Heart right ventricle (tissue), 16 donors: ENCODE measurements at regions not wholly inside any gene's neighbourhood (a gene's known extent, or its start where the extent isn't known, plus 50 kb on each side); places are given as distances from the start of the nearest gene placed in this dataset.

Source experiments
- ATAC-seq, 8 donors: fragments of 200-7000 bp; cut with Tn5 transposase; one replicate each; pipeline ENCODE4 v1.9.1; 2020; ENCODE audit warnings: mild to moderate bottlenecking in 8 of 8, moderate library complexity in 8 of 8, moderate number of reproducible peaks in 1 of 8
- DNase-seq, 2 donors: peaks; one replicate each; pipeline ENCODE4 v3.0.0-alpha.2; 2020
- H3K27ac ChIP-seq, 10 donors: fragments of 200-600 bp; sonication (generic) in 2 of 10; one replicate each; pipeline versions ENCODE4 v1.5.0 to v1.8.0; 2020 to 2022; ENCODE audit warnings: mild to moderate bottlenecking in 3 of 10
- H3K27me3 ChIP-seq, 7 donors: fragments of 200-600 bp; one replicate each; pipeline ENCODE4 v1.8.0; 2021 to 2022; ENCODE audit warnings: mild to moderate bottlenecking in 2 of 7
- H3K36me3 ChIP-seq, 9 donors: fragments of 200-600 bp; sonication (generic) in 1 of 9; one replicate each; pipeline versions ENCODE4 v1.5.0 to v1.8.0; 2020 to 2022; ENCODE audit warnings: mild to moderate bottlenecking in 2 of 9
- H3K4me1 ChIP-seq, 9 donors: fragments of 200-600 bp; sonication (generic) in 1 of 9; one replicate each; pipeline versions ENCODE4 v1.5.0 to v1.8.0; 2020 to 2022; ENCODE audit warnings: mild to moderate bottlenecking in 4 of 9
- H3K4me3 ChIP-seq, 10 donors: fragments of 200-600 bp; sonication (generic) in 2 of 10; one replicate each; pipeline versions ENCODE4 v1.5.0 to v1.8.0; 2020 to 2022; ENCODE audit warnings: mild to moderate bottlenecking in 7 of 10, moderate library complexity in 2 of 10
- H3K9me3 ChIP-seq, 11 donors: fragments of 200-600 bp in 10 of 11; sonication (generic) in 2 of 11; one replicate each; pipeline versions ENCODE4 v1.5.0 to v1.8.0; 2013 to 2022; ENCODE audit warnings: mild to moderate bottlenecking in 2 of 11, control low read depth in 1 of 11, moderate library complexity in 1 of 11
- WGBS, 2 donors: extraction: QIAGEN DNeasy Blood & Tissue Kit; methylation state at CpG; one replicate each; pipeline ENCODE4 v1.1.7; 2013; ENCODE audit warnings: inconsistent platforms in 1 of 2; 5-methylcytosine and 5-hydroxymethylcytosine counted together
- intact Hi-C, 10 donors: fragments of 100-400 bp; cut with DNase I; formaldehyde crosslinking; loops; one replicate each; pipeline versions ENCODE4 v1.11.1 to v1.14.2; 2022
- TF ChIP-seq, protein P1 (sequence below), 9 donors: fragments of 200-600 bp; sonication (generic) in 2 of 9; IDR thresholded peaks; one replicate each; pipeline versions ENCODE4 v1.5.0 to v1.8.0; 2021 to 2022; ENCODE audit warnings: antibody characterized with exemption in 9 of 9, mild to moderate bottlenecking in 5 of 9, moderate library complexity in 1 of 9
- donor health status: Arrhythmogenic right ventricular cardiomyopathy.
- donor health status: ischemic (EF 13 %, LVEDD 7.1; RV severe dilation, severe dysfunction).
- donor health status: healthy with polysubstance abuse.
- donor health status: DM: no; HTN: yes; CAD: no.
- donor health status: DM: no; HTN: no; CAD: no.
- donor health status: ischemic (EF 25% LVEDD 6.9; RV normal size, moderate dysfunction).
- donor health status: ischemic (EF 25% LVEDD 5.7; RV mildly dilated, moderate dysfunction).
- donor health status: healthy.
- donor health status: DM: yes; HTN: yes; CAD: no.
- donor health status: Ischemic cardiomyopathy.
- donor health status: ischemic (EF 35%, LVEDD 5.7; RV mildly dilated, moderate dysfunction).
- donor health status: nonischemic (EF 11% LVEDD 7.7; RV severe dilation, severe dysfunction).
- donor health status: DM: yes; HTN: yes; CAD: no.
- donor health status: PGD.
- donor health status: ischemic (EF 29% LVEDD 5.4; RV normal size, mild dysfunction).
- donor health status: nonischemic (EF 23%, LVEDD 6.1; RV moderate dilation, normal function).

DNA sequence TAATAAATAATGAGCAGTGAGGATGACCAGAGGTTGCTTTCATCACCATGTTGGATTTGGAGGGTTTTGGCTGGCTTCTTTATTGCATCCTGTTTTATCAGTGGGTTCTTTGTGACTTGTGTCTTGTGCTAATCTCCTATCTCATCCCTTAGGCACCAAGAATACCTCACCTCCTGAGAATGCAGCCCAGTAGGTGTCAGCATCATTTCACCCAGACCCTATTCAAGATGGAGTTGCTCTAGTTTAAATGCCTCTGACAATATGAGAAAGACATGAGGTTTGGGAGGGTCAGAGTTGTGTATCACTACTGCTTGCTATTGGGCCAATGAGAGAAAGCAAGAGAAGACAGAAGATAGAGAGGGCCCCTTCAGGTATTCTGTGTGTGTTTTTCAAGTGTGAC is 592.2 kb downstream of the ETNK1 start:
- no peaks in the 10 kb centered on the region for H3K36me3 ChIP-seq

DNA sequence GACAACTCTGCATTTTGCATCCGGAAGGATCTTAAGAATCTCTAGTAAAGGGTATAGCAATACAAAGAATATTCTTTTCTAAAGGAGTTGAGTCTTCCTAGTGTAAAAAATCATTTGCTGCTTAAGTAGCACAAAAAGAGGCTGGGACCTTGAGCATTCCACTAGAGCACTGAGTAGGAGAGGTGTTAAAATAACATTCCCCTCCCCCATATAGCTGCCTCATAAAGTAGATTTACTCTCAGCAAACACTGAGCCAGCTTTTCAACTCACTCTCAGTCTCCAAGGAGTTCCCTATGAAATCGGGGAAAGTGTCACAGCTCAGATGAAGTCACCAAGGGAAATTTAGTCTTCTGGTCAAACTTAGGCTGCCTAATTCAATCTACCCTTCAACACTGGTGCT is 592.7 kb downstream of the ETNK1 start:
- no peak for DNase-seq
- TF ChIP-seq, protein P1, sequence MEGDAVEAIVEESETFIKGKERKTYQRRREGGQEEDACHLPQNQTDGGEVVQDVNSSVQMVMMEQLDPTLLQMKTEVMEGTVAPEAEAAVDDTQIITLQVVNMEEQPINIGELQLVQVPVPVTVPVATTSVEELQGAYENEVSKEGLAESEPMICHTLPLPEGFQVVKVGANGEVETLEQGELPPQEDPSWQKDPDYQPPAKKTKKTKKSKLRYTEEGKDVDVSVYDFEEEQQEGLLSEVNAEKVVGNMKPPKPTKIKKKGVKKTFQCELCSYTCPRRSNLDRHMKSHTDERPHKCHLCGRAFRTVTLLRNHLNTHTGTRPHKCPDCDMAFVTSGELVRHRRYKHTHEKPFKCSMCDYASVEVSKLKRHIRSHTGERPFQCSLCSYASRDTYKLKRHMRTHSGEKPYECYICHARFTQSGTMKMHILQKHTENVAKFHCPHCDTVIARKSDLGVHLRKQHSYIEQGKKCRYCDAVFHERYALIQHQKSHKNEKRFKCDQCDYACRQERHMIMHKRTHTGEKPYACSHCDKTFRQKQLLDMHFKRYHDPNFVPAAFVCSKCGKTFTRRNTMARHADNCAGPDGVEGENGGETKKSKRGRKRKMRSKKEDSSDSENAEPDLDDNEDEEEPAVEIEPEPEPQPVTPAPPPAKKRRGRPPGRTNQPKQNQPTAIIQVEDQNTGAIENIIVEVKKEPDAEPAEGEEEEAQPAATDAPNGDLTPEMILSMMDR (IDR thresholded peaks at IDR 0.05): no peak
- Histone ChIP-seq H3K27me3 (no peaks in the 10 kb centered on the region), H3K9me3 (peaks cover 0 to 34% (median 7%) of the 10 kb centered on the region in 11 donors), H3K4me1 (no peaks in the 10 kb centered on the region), H3K4me3 (no peak overlapping the region), H3K27ac (no peak overlapping the region), H3K36me3 (no peaks in the 10 kb centered on the region)
- intact Hi-C loops: no loop called here
- ATAC-seq: no peak
- 66 to 76% methylated on average over 2 of the region's 2 CpGs for WGBS, 2 donors

More for the DNA sequence above, 592.2 kb downstream of the ETNK1 start:
- Histone ChIP-seq H3K4me1 (no peaks in the 10 kb centered on the region), H3K9me3 (peaks cover 0 to 34% (median 7%) of the 10 kb centered on the region in 11 donors), H3K4me3 (no peak overlapping the region), H3K27me3 (no peaks in the 10 kb centered on the region), H3K27ac (no peak overlapping the region)
- no peak for ATAC-seq
- no peak for DNase-seq
- TF ChIP-seq, protein P1 (IDR thresholded peaks at IDR 0.05): no peak
- intact Hi-C loops: no loop called here

DNA sequence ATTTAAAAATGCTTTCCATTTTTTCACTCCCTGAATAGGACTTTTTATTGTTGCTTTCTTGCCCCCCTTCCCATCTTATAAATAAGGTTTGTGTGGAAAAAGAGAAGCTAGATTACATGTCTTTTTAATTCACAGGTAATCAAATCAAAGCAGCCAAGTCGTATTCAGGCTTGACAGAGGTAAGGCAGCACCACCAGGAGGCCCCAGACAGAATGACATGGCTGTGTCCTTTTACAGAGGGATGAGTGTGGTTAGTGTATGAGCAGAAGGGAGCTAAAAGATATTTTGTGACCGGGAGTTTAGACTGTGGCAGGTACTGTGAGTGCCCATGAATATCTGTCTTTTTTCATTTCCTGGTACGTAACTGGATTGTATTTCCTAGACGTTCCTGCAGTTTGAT is 596.1 kb downstream of the ETNK1 start:
- H3K4me3 ChIP-seq: no peak overlapping the region
- DNase-seq (no peak), ATAC-seq (no peak)
- 58 to 71% methylated on average over 4 of the region's 4 CpGs for WGBS, 2 donors
- peaks cover 0 to 10% (median 0%) of the 10 kb centered on the region in 11 donors for H3K9me3 ChIP-seq
- intact Hi-C loops: no loop called here
- no peaks in the 10 kb centered on the region for H3K36me3 ChIP-seq
- no peaks in the 10 kb centered on the region for H3K27me3 ChIP-seq
- H3K27ac ChIP-seq: no peak overlapping the region
- peaks cover 0 to 10% (median 0%) of the 10 kb centered on the region in 9 donors for H3K4me1 ChIP-seq
- TF ChIP-seq, protein P1 (IDR thresholded peaks at IDR 0.05): peak in 4 of 9 donors; percentile 10 to 27 (median 16)

- no peak overlapping the region for H3K27ac ChIP-seq
- no peak overlapping the region for H3K4me3 ChIP-seq
- WGBS, 2 donors: 58 to 86% methylated on average over 1 of the region's 1 CpG
- intact Hi-C loops: no loop called here
- no peaks in the 10 kb centered on the region for H3K27me3 ChIP-seq
- TF ChIP-seq, protein P1 (IDR thresholded peaks at IDR 0.05): no peak
- H3K4me1 ChIP-seq: peaks cover 0 to 13% (median 0%) of the 10 kb centered on the region in 9 donors
- ATAC-seq (no peak), DNase-seq (no peak)
- H3K9me3 ChIP-seq: peaks cover 0 to 1% (median 0%) of the 10 kb centered on the region in 11 donors
- no peaks in the 10 kb centered on the region for H3K36me3 ChIP-seq
Observed at GRCh38 chr12:23221926-23222325, 597.0 kb downstream of the ETNK1 start.
